NCI-H2171 treated with DMSO at 0.1 percent for 48 hours (cell line): ENCODE measurements at regions not wholly inside any gene's neighbourhood (a gene's known extent, or its start where the extent isn't known, plus 50 kb on each side); places are given as distances from the start of the nearest gene placed in this dataset.

Experiments
- DNase-seq: peaks from one replicate; lab custom pipeline; 2025; lab: John Stamatoyannopoulos, UW

DNA sequence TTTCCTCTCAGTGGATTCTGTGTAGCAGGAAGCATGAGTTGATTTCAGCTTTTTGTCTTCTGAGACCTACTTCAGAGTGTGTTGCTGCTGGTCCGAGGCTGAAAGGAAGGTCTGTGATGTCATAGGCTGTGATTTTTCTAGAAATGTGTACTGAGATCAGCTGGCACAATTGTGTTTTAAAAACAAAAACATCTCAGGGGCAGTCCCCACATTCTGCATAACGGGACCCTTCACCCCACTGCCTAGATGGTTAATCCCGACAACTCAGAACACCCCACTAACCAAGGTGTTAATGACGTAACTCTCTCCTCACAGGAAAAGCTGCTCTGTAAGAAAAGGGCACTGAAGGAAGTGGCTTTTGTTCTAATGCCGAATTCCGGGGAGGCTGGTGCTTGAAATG, 59.8 kb upstream of the PPP2R5A start:
- no peak for DNase-seq

GRCh38 chr1:212225871-212226302, 59.3 kb upstream of the PPP2R5A start:
- no peak for DNase-seq

GRCh38 chr1:212226467-212226866, 58.7 kb upstream of the PPP2R5A start:
- no peak for DNase-seq

DNA sequence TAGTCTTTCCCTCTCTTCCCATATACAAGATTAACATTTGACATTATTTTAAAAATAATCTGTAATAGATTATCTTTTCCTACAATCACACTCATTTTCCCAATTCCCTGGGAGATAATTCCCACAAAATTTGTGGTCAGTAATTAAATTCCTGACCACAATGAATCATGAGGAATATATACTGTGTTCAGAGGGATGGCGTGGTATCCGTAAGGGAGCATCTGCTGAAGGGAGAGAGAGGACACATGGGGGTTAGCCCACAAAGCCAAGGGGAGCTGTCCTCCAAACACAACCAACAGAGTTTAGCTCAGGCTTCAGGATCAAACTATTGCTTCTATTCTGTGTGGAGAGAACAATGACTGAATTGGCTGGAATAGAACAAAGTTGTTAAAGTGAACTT, 57.1 kb upstream of the PPP2R5A start:
- no peak for DNase-seq

- DNase-seq: no peak
Observed at GRCh38 chr1:212228591-212229119, 56.6 kb upstream of the PPP2R5A start.

GRCh38 chr1:212229654-212230053, 55.6 kb upstream of the PPP2R5A start:
- DNase-seq: no peak

DNA sequence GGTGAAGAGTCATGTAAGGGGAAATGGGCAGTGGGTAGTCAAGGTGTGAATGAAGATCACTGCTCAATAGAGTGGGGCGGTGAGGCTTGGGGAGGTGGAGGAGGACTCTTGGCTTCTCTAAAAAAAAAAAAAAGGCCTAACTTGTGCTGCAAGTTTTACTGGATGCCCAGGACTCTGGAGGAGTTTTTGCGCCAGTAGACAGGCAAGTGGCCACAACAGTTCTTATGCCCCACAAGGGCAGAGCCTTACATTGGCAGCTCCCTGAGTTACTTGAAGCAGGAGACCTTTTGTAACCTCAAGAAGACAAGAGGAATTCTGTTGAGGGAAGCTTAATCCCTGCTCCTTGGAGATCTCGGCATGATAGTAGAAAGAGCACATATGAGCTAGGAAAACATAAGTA, 54.9 kb upstream of the PPP2R5A start:
- no peak for DNase-seq

- DNase-seq: no peak
Observed at GRCh38 chr1:212231372-212231771, 53.8 kb upstream of the PPP2R5A start.

DNA sequence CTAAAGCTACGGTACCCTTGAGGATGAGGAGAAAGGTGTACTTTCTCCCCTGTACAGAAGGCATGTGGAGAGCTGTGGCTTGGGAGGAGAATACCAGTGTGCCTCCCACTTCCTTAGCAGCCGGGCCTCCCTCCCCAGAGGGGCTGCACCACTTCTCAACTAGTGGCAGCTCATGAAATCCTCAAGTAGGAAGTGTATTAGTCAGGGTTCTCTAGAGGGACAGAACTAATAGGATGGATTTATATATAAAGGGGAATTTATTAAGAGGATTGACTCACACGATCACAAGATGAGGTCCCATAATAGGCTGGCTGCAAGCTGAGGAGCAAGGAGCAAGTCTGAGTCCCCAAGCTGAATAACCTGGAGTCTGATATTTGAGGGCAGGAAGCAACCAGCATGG, 53.1 kb upstream of the PPP2R5A start:
- DNase-seq: no peak

DNA sequence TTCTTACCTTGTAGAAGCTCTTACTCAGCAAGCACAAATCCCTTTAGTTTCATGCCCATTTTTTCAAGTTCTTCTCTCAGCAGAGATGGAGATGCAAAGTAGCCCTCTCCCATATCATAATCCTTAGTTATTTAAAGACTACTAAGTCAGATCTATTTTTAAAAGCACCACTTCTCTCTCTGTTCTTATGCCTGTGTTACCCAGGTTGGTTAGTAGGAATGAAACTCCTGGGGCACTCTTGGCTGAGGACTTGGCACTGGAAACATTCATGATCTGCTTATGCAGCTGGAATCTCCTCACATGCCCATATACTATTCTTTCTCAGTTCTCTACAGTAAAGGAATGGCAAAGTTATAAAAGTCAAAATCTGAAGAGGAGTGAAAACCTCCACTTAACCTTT, 51.9 kb upstream of the PPP2R5A start:
- DNase-seq: no peak

DNA sequence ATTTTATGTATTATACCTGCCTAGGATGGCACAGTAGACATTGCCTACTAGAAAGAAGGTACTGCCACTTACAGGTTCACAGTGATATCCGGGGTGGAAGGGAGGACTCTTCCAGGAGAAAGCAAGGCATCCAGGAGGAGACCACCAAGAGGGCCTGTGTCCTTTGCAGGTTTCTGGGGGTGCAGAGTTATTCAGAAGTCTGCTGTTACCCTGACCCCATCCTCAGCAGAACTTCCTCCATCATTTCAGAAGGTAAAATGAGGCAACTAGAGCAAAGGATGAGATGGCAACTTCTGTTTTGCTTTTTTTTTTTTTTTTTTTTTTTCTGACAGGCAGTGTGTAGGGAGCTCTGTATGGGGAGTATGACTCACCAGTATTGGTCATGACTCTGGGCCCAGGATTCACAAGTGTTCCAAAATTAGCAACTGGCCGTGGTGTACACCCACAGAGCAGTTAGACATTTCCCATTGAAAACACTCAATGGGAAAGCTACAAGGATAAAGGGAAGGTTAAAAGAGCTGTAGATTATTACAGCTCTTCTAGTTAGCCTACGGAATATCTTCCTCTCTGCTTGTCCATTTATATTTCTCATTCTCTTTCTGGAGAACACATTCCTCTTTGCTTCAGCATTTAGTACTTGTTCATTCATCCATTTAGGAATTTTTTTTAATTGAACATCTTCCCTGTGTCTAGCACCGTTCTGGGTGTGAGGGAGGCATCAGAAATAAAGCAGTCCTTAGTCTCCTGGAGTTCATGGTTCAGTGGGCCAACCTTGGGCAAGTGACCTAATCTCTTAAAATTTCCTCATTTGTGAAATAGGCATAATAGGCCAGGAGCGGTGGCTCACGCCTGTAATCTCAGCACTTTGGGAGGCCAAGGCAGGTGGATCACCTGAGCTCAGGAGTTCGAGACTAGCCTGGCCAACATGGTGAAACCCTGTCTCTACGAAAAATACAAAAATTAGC, 50.5 kb upstream of the PPP2R5A start:
- DNase-seq: no peak
